ENCODE measurements at regions not wholly inside any gene's neighbourhood (a gene's known extent, or its start where the extent isn't known, plus 50 kb on each side); places are given as distances from the start of the nearest gene placed in this dataset.

GRCh38 chr4:57910151-57910550 is 800.0 kb upstream of the IGFBP7 start:
- Histone ChIP-seq H4K91ac (ENCODE audit: insufficient read length, low read depth, low read length) (no peak overlapping the region), H3K27me3 (ENCODE audit: insufficient read depth, low read length) (no peaks in the 10 kb centered on the region), H3K9me3 (ENCODE audit: control insufficient read depth, low read depth, low read length) (no peaks in the 10 kb centered on the region), H2BK20ac (ENCODE audit: low read depth, low read length, poor library complexity, severe bottlenecking) (no peak overlapping the region), H4K5ac (ENCODE audit: insufficient read length, low read depth, low read length) (no peak overlapping the region), H3K4me2 (ENCODE audit: insufficient read depth, insufficient read length, low read length) (no peak overlapping the region), H3K79me1 (ENCODE audit: insufficient read depth, low read depth, low read length, poor library complexity, severe bottlenecking) (no peaks in the 10 kb centered on the region), H2BK15ac (ENCODE audit: low read depth, low read length) (no peak overlapping the region), H3K56ac (ENCODE audit: insufficient read length, low read depth, low read length) (no peak overlapping the region), H2AFZ (ENCODE audit: low read length) (no peak overlapping the region), H2BK12ac (ENCODE audit: insufficient read length, low read depth, low read length) (no peak overlapping the region), H4K20me1 (ENCODE audit: control insufficient read depth, insufficient read depth, insufficient read length) (no peaks in the 10 kb centered on the region), H3K14ac (ENCODE audit: insufficient read depth, low read length) (no peak overlapping the region), H2BK5ac (ENCODE audit: insufficient read length, low read length) (no peak overlapping the region), H3K4ac (ENCODE audit: low read depth, low read length) (no peak overlapping the region), H2AK5ac (ENCODE audit: insufficient read length, low read length) (no peak overlapping the region), H2BK120ac (ENCODE audit: low read depth, low read length, poor library complexity, severe bottlenecking) (no peak overlapping the region), H3K9ac (ENCODE audit: extremely low read depth, insufficient read length, low read length) (no peak overlapping the region), H3K79me2 (ENCODE audit: insufficient read depth, low read length) (no peaks in the 10 kb centered on the region), H3K27ac (ENCODE audit: insufficient read length, low read depth, low read length) (no peak overlapping the region), H3K23ac (ENCODE audit: insufficient read length, low read depth, low read length) (no peak overlapping the region), H4K8ac (replicated peaks; ENCODE audit: insufficient read length, low read depth, low read length) (no peak overlapping the region), H3T11ph (ENCODE audit: low read length) (no peak overlapping the region), H3K23me2 (ENCODE audit: insufficient read length, low read depth, low read length, poor library complexity, severe bottlenecking) (no peaks in the 10 kb centered on the region), H3K4me1 (ENCODE audit: insufficient read depth, low read length) (no peaks in the 10 kb centered on the region), H3K18ac (ENCODE audit: insufficient read length, low read depth, low read length) (no peak overlapping the region)
- WGBS (ENCODE audit: extremely low coverage, insufficient read length, low lambda C conversion rate) = no CpG with 5 or more reads among the region's 3 CpGs
- Mint-ChIP-seq H3K9me3 (peaks cover 3 to 4% of the 10 kb centered on the region in 2 experiments; a peak in 2 of 5 replicates), H3K36me3 (ENCODE audit: insufficient read depth in 1 of 3, low read depth in 3 of 3) (no peaks in the 10 kb centered on the region), H3K4me1 (no peaks in the 10 kb centered on the region), H3K4me3 (no peak overlapping the region), H3K27ac (peak overlapping the region in 1 of 3 experiments; percentile 44; a peak in 1 of 7 replicates), H3K27me3 (ENCODE audit: low read depth) (no peaks in the 10 kb centered on the region; the same call in 1 of the 2 replicates)
- DNase-seq = no peak
- TF ChIP-seq, protein P1, sequence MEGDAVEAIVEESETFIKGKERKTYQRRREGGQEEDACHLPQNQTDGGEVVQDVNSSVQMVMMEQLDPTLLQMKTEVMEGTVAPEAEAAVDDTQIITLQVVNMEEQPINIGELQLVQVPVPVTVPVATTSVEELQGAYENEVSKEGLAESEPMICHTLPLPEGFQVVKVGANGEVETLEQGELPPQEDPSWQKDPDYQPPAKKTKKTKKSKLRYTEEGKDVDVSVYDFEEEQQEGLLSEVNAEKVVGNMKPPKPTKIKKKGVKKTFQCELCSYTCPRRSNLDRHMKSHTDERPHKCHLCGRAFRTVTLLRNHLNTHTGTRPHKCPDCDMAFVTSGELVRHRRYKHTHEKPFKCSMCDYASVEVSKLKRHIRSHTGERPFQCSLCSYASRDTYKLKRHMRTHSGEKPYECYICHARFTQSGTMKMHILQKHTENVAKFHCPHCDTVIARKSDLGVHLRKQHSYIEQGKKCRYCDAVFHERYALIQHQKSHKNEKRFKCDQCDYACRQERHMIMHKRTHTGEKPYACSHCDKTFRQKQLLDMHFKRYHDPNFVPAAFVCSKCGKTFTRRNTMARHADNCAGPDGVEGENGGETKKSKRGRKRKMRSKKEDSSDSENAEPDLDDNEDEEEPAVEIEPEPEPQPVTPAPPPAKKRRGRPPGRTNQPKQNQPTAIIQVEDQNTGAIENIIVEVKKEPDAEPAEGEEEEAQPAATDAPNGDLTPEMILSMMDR (conservative IDR thresholded peaks at IDR 0.05) = no peak
